Right lobe of liver (tissue), 4 donors: ENCODE measurements at regions not wholly inside any gene's neighbourhood (a gene's known extent, or its start where the extent isn't known, plus 50 kb on each side); places are given as distances from the start of the nearest gene placed in this dataset.
"Not testable (repeated sequence)": the region's sequence is repeated elsewhere in the genome, so short reads cannot be mapped to it uniquely, and the experiment has no call there.

Source experiments
- POLR2A ChIP-seq: fragments of 450-650 bp; IDR thresholded peaks from one replicate; pipeline ENCODE4 v1.6.1; 2017; ENCODE audit warnings: antibody characterized with exemption, mild to moderate bottlenecking
- TF ChIP-seq, protein P1 (sequence below), 4 donors: fragments of 200-600 bp in 3 of 4; fragments of 450-650 bp in 1 of 4; IDR thresholded peaks; one replicate each; pipeline versions ENCODE4 v1.5.1 to v1.8.0; 2016 to 2022; ENCODE audit warnings: antibody characterized with exemption in 4 of 4, mild to moderate bottlenecking in 2 of 4
- donor health status: DM: no; HTN: no; CAD: no.
- donor health status: DM: no; HTN: no; CAD: no.
- donor health status: DM: no; HTN: yes; CAD: no.

DNA sequence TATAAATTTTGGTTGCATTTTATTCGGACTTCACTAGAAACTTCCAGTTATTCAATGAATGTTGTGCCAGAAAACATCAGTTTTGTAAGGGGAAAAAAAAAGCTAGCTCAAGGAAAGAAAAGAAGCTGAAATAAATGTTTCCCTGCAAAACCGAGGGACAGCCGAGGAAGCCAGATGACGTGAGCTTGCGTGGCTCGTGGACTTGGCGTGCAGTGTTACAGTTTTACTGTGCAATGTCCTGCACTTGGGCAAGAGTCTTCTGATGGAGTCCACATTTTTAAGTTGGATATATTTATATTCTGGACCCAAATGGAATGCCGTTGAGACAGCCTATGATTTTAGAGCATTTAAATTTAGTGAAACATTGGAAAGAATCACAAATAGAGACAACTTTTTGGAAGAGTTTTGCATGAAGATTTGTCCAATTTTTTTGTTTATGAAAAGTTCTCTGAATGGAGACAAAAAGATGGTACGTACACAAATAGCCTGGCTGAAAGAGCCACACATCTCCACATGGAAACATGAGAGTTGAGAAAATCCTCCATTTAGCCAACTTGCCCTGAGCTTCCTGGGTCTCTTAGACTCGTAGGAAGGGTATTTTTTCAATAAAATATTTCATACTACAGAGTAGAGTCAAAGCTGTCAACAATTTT is 210.5 kb downstream of the BANP start:
- TF ChIP-seq, protein P1, sequence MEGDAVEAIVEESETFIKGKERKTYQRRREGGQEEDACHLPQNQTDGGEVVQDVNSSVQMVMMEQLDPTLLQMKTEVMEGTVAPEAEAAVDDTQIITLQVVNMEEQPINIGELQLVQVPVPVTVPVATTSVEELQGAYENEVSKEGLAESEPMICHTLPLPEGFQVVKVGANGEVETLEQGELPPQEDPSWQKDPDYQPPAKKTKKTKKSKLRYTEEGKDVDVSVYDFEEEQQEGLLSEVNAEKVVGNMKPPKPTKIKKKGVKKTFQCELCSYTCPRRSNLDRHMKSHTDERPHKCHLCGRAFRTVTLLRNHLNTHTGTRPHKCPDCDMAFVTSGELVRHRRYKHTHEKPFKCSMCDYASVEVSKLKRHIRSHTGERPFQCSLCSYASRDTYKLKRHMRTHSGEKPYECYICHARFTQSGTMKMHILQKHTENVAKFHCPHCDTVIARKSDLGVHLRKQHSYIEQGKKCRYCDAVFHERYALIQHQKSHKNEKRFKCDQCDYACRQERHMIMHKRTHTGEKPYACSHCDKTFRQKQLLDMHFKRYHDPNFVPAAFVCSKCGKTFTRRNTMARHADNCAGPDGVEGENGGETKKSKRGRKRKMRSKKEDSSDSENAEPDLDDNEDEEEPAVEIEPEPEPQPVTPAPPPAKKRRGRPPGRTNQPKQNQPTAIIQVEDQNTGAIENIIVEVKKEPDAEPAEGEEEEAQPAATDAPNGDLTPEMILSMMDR (IDR thresholded peaks at IDR 0.05), result not testable (repeated sequence)
- not testable (repeated sequence) for TF ChIP-seq POLR2A
